ENCODE measurements at regions not wholly inside any gene's neighbourhood (a gene's known extent, or its start where the extent isn't known, plus 50 kb on each side); places are given as distances from the start of the nearest gene placed in this dataset.

DNA sequence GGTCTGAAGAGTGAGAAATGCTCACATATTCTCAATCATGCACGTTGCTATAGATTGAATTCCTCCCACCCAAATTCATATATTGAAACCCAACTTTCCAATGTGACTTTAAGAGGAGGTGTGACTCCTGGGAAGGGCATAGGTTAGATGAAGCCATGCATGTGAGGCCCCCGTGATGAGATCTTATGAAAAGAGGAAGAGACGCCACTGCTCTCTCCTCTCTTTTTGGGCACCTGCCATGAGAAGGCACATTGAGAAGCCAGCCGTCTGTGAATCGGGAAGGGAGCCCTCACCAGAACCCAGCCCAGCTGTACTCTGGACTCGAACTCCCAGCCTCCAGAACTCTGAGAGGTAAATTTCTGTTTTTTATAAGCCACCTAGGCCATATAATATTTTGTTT, 842.6 kb upstream of the SALL3 start:
- TF ChIP-seq POLR2AphosphoS5 (IDR thresholded peaks at IDR 0.05; ENCODE audit: low read depth, low read length) = no peak
- no peak for TF ChIP-seq SIN3A (IDR thresholded peaks at IDR 0.05; ENCODE audit: borderline replicate concordance, insufficient read depth, low read length)
- TF ChIP-seq FOXP2 (optimal IDR thresholded peaks at IDR 0.05; ENCODE audit: borderline replicate concordance, extremely low read depth, extremely low read length, insufficient read depth) = no peak
- no peak for TF ChIP-seq TAF1 (IDR thresholded peaks at IDR 0.05; ENCODE audit: borderline replicate concordance, insufficient read depth, low read length)
- TF ChIP-seq, protein P1, sequence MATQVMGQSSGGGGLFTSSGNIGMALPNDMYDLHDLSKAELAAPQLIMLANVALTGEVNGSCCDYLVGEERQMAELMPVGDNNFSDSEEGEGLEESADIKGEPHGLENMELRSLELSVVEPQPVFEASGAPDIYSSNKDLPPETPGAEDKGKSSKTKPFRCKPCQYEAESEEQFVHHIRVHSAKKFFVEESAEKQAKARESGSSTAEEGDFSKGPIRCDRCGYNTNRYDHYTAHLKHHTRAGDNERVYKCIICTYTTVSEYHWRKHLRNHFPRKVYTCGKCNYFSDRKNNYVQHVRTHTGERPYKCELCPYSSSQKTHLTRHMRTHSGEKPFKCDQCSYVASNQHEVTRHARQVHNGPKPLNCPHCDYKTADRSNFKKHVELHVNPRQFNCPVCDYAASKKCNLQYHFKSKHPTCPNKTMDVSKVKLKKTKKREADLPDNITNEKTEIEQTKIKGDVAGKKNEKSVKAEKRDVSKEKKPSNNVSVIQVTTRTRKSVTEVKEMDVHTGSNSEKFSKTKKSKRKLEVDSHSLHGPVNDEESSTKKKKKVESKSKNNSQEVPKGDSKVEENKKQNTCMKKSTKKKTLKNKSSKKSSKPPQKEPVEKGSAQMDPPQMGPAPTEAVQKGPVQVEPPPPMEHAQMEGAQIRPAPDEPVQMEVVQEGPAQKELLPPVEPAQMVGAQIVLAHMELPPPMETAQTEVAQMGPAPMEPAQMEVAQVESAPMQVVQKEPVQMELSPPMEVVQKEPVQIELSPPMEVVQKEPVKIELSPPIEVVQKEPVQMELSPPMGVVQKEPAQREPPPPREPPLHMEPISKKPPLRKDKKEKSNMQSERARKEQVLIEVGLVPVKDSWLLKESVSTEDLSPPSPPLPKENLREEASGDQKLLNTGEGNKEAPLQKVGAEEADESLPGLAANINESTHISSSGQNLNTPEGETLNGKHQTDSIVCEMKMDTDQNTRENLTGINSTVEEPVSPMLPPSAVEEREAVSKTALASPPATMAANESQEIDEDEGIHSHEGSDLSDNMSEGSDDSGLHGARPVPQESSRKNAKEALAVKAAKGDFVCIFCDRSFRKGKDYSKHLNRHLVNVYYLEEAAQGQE (IDR thresholded peaks at IDR 0.05; ENCODE audit: insufficient read depth in 1 of 2, low read depth in 2 of 2, low read length in 2 of 2) = no peak

DNA sequence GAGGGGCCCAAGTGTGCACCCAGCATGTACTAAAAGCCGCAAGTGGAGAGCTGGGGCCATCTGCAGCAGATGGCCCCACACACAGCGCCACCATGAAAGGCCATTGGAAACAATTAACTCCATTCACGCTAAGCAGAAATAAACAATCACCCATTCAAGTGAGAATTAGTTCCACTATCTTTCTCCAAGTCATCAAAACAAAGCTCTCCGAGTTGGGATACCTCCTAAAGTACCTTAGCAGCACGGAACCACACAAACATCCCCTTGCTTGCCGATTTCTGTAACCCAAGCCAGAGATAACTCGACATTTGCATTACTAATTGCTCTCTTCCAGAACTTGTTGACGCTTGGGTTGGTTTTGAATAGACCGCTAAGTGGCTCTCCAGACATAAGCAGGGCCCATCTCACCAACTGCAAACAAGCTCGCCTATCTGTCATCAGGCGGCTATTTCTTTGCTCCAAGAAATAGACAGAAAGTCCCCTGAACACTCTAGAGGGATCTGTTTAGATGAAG, 840.6 kb upstream of the SALL3 start:
- TF ChIP-seq SIN3A (IDR thresholded peaks at IDR 0.05; ENCODE audit: borderline replicate concordance, insufficient read depth, low read length) (no peak), POLR2AphosphoS5 (IDR thresholded peaks at IDR 0.05; ENCODE audit: low read depth, low read length) (no peak), FOXP2 (optimal IDR thresholded peaks at IDR 0.05; ENCODE audit: borderline replicate concordance, extremely low read depth, extremely low read length, insufficient read depth) (no peak), TAF1 (IDR thresholded peaks at IDR 0.05; ENCODE audit: borderline replicate concordance, insufficient read depth, low read length) (no peak)
- TF ChIP-seq, protein P1 (IDR thresholded peaks at IDR 0.05; ENCODE audit: insufficient read depth in 1 of 2, low read depth in 2 of 2, low read length in 2 of 2) = no peak

DNA sequence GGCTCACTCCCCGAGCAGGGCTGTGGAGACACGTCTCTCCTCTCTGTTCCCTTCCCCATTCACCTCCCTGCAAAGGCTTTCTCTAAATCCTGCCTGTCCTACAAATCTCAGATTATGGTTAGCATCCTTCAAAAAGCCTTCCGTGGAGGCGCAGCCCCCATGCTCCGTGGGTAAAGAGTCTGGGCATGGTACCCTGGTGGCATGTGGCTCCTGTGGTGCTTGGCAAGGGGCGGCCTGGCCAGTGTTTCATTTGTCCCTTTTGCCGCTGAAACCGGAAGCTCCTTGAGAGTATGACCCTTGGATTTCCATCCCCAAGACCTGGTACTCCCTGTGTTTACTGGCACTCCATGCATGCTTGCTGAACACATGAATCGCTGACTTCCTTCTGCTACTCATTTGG, 839.3 kb upstream of the SALL3 start:
- no peak for TF ChIP-seq POLR2AphosphoS5 (IDR thresholded peaks at IDR 0.05; ENCODE audit: low read depth, low read length)
- TF ChIP-seq, protein P1 (IDR thresholded peaks at IDR 0.05; ENCODE audit: insufficient read depth in 1 of 2, low read depth in 2 of 2, low read length in 2 of 2) = no peak
- TF ChIP-seq TAF1 (IDR thresholded peaks at IDR 0.05; ENCODE audit: borderline replicate concordance, insufficient read depth, low read length) = no peak
- no peak for TF ChIP-seq FOXP2 (optimal IDR thresholded peaks at IDR 0.05; ENCODE audit: borderline replicate concordance, extremely low read depth, extremely low read length, insufficient read depth)
- no peak for TF ChIP-seq SIN3A (IDR thresholded peaks at IDR 0.05; ENCODE audit: borderline replicate concordance, insufficient read depth, low read length)

DNA sequence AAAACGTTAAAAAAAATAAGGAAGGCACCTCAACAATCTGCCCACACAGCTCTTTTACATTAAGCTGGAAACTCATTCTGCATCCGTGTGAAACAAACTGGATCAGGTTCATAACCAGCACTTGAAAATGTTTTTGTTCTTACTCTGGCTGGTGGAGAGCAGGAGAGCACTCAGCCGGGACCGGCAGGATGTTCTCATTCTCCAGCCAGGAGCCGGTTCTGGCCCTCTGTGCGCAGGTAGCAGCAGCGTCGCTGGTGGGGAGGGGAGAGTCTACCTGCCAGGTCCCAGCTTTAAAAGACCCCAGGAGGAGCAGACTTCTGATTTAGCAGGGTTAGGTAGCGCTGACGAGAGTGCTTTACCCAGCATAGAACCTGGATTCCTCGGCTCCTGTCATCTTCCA, 834.9 kb upstream of the SALL3 start:
- TF ChIP-seq SIN3A (IDR thresholded peaks at IDR 0.05; ENCODE audit: borderline replicate concordance, insufficient read depth, low read length) (no peak), FOXP2 (optimal IDR thresholded peaks at IDR 0.05; ENCODE audit: borderline replicate concordance, extremely low read depth, extremely low read length, insufficient read depth) (no peak), POLR2AphosphoS5 (IDR thresholded peaks at IDR 0.05; ENCODE audit: low read depth, low read length) (no peak), TAF1 (IDR thresholded peaks at IDR 0.05; ENCODE audit: borderline replicate concordance, insufficient read depth, low read length) (no peak)
- TF ChIP-seq, protein P1 (IDR thresholded peaks at IDR 0.05; ENCODE audit: insufficient read depth in 1 of 2, low read depth in 2 of 2, low read length in 2 of 2) = no peak

DNA sequence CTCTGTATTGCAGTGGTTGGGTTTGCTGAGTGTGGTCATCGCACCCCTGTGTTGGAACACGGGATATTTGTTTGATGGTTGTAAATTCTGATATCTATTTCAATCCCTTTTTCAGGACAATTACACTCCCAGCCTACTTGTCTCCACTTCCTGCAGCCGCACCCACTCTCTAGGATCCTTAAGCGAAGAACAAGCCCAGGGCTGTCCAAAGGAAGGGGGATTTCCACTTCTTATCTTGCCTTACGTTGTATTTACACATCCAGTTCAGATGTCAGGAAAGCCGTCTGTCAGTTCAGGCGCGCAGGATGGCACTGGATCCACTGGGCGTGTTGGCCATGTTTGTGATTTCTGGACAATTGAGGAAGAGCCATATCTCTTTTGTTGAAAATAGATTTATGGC, 834.5 kb upstream of the SALL3 start:
- TF ChIP-seq TAF1 (IDR thresholded peaks at IDR 0.05; ENCODE audit: borderline replicate concordance, insufficient read depth, low read length) = no peak
